HCT116 (cell line): ENCODE measurements at regions not wholly inside any gene's neighbourhood (a gene's known extent, or its start where the extent isn't known, plus 50 kb on each side); places are given as distances from the start of the nearest gene placed in this dataset.

Source experiments
- ATAC-seq: fragments of 200-7000 bp; cut with Tn5 transposase; 2 replicates; pipeline ENCODE4 v1.9.1; 2020; ENCODE audit warnings: mild to moderate bottlenecking, moderate library complexity
- BruUV-seq: library from RNA; stranded (reverse); fragments of 400-500 nt; replicated peaks from 2 replicates; lab custom pipeline; 2021; lab: Mats Ljungman, UMichigan
- CTCF ChIA-PET: fragments of 300-600 bp; sonication (Branson Sonifier 250); formaldehyde crosslinking; loops from one replicate; lab custom pipeline; 2021; ENCODE audit warnings: antibody characterized with exemption; lab: Charles Lee
- POLR2A ChIA-PET: fragments of 300-600, 350-600 bp; sonication (Branson Sonifier 250); formaldehyde crosslinking; loops from one replicate; lab custom pipeline; 2021; ENCODE audit warnings: antibody characterized with exemption; lab: Charles Lee
- RAD21 ChIA-PET, 2 experiments: fragments of 300-600 bp; sonication (Branson Sonifier 250); formaldehyde crosslinking; loops; one replicate each; lab custom pipeline; 2023; ENCODE audit warnings: low total read pairs in 2 of 2; ENCODE audit not compliant: uncharacterized antibody in 2 of 2, unreplicated experiment in 2 of 2, low non-redundant PET in 1 of 2; lab: Charles Lee
- DNase-seq: peaks from one replicate; pipeline ENCODE4 v3.0.0-alpha.2; 2010; ENCODE audit warnings: low read depth, low spot score
- H2AFZ ChIP-seq: fragments of 200-600 bp; shearing (Covaris generic), sonication (generic); 2 replicates; pipeline ENCODE4 v1.6.1; 2017; ENCODE audit warnings: low read depth, mixed run types, mixed read lengths, antibody characterized with exemption, low read length; ENCODE audit not compliant: poor library complexity, severe bottlenecking
- H3K27ac ChIP-seq: 2 replicates; pipeline ENCODE4 v1.5.1; 2012; ENCODE audit warnings: low read depth, low read length
- H3K27me3 ChIP-seq: fragments of 200-600 bp; sonication (generic); 2 replicates; pipeline ENCODE4 v1.6.1; 2016; ENCODE audit warnings: mixed run types, low read length, mixed read lengths; ENCODE audit not compliant: insufficient read depth
- H3K36me3 ChIP-seq, 2 experiments: fragments of 200-500 bp in 1 of 2; fragments of 200-600 bp in 1 of 2; sonication (Bioruptor generic) in 1 of 2; sonication (generic) in 1 of 2; 2 replicates each; pipeline versions ENCODE4 v1.5.1 to v1.6.1; 2014 to 2016; ENCODE audit warnings: low read length in 2 of 2, inconsistent platforms in 1 of 2, mixed read lengths in 1 of 2, mixed run types in 1 of 2; ENCODE audit not compliant: insufficient read depth in 2 of 2, control insufficient read depth in 1 of 2
- H3K4me1 ChIP-seq, 2 experiments: fragments of 200-600 bp in 1 of 2; sonication (generic) in 1 of 2; 2 replicates each; pipeline versions ENCODE4 v1.5.1 to v1.6.1; 2012 to 2017; ENCODE audit warnings: low read length in 2 of 2, inconsistent platforms in 1 of 2, mild to moderate bottlenecking in 1 of 2, mixed read lengths in 1 of 2, mixed run types in 1 of 2, moderate library complexity in 1 of 2; ENCODE audit not compliant: insufficient read depth in 2 of 2, control insufficient read depth in 1 of 2
- H3K4me2 ChIP-seq: fragments of 200-600 bp; sonication (generic); 2 replicates; pipeline ENCODE4 v1.6.1; 2017; ENCODE audit warnings: mixed run types, low read length, mixed read lengths
- H3K4me3 ChIP-seq, 2 experiments: fragments of 200-600 bp in 1 of 2; sonication (generic) in 1 of 2; replicated peaks in 1 of 2; 2 replicates each; pipeline ENCODE4 v1.5.1; 2011 to 2016; ENCODE audit warnings: low read length in 2 of 2, control low read depth in 1 of 2, low read depth in 1 of 2, mild to moderate bottlenecking in 1 of 2, mixed read lengths in 1 of 2, mixed run types in 1 of 2
- H3K79me2 ChIP-seq: fragments of 200-600 bp; sonication (generic); 2 replicates; pipeline ENCODE4 v1.6.1; 2017; ENCODE audit warnings: mild to moderate bottlenecking, mixed run types, low read length, moderate library complexity, mixed read lengths; ENCODE audit not compliant: insufficient read depth
- H3K9ac ChIP-seq: fragments of 200-600 bp; sonication (generic); 2 replicates; pipeline ENCODE4 v1.6.1; 2016; ENCODE audit warnings: low read length, mixed read lengths
- H3K9me2 ChIP-seq: fragments of 200-600 bp; sonication (generic), shearing (Covaris generic); 2 replicates; pipeline ENCODE4 v1.6.1; 2017; ENCODE audit warnings: mixed run types, mild to moderate bottlenecking, moderate library complexity; ENCODE audit not compliant: insufficient read depth
- H3K9me3 ChIP-seq, 2 experiments: fragments of 200-500 bp in 1 of 2; fragments of 200-600 bp in 1 of 2; sonication (Bioruptor generic) in 1 of 2; sonication (generic) in 1 of 2; 2 replicates each; pipeline ENCODE4 v1.6.1; 2014 to 2017; ENCODE audit warnings: low read length in 2 of 2, mixed read lengths in 2 of 2, inconsistent platforms in 1 of 2, low read depth in 1 of 2, mild to moderate bottlenecking in 1 of 2, mixed run types in 1 of 2, moderate library complexity in 1 of 2; ENCODE audit not compliant: control insufficient read depth in 1 of 2, insufficient read depth in 1 of 2
- H4K20me1 ChIP-seq: fragments of 200-600 bp; sonication (generic), shearing (Covaris generic); 2 replicates; pipeline ENCODE4 v1.6.1; 2017; ENCODE audit warnings: mixed run types, mild to moderate bottlenecking, moderate library complexity; ENCODE audit not compliant: insufficient read depth
- CBX3 ChIP-seq: IDR thresholded peaks from 2 replicates; pipeline ENCODE4 v1.6.1; 2012; ENCODE audit warnings: low read depth
- CEBPB ChIP-seq: IDR thresholded peaks from 2 replicates; pipeline ENCODE4 v1.6.1; 2012; ENCODE audit warnings: low read depth
- ELF1 ChIP-seq: IDR thresholded peaks from 2 replicates; pipeline ENCODE4 v1.6.1; 2012; ENCODE audit warnings: low read depth, borderline replicate concordance
- EZH2 ChIP-seq: fragments of 200-600 bp; sonication (generic); IDR thresholded peaks from 2 replicates; pipeline ENCODE4 v1.6.1; 2017; ENCODE audit warnings: antibody characterized with exemption, mixed run types
- JUND ChIP-seq: IDR thresholded peaks from 2 replicates; pipeline ENCODE4 v1.6.1; 2012
- POLR2AphosphoS5 ChIP-seq: IDR thresholded peaks from 2 replicates; pipeline ENCODE4 v1.6.1; 2011; ENCODE audit warnings: mild to moderate bottlenecking, low read depth, low read length, moderate library complexity
- SIN3A ChIP-seq: IDR thresholded peaks from 2 replicates; pipeline ENCODE4 v1.6.1; 2012; ENCODE audit warnings: low read depth
- SRF ChIP-seq: IDR thresholded peaks from 2 replicates; pipeline ENCODE4 v1.6.1; 2012; ENCODE audit warnings: low read depth
- TCF7L2 ChIP-seq: IDR thresholded peaks from 2 replicates; pipeline ENCODE4 v1.7.0; 2011; ENCODE audit warnings: borderline replicate concordance, inconsistent platforms; ENCODE audit not compliant: insufficient read depth, insufficient read length; ENCODE audit errors: extremely low read depth
- YY1 ChIP-seq: IDR thresholded peaks from 2 replicates; pipeline ENCODE4 v1.6.1; 2011; ENCODE audit warnings: low read length, low read depth, moderate library complexity, mild to moderate bottlenecking; ENCODE audit not compliant: insufficient replicate concordance; ENCODE audit errors: extremely low read depth
- ZNF274 ChIP-seq: fragments of 200-500 bp; sonication (Bioruptor generic); IDR thresholded peaks from 2 replicates; pipeline ENCODE4 v1.6.1; 2014; ENCODE audit warnings: mild to moderate bottlenecking, low read depth, low read length, inconsistent platforms
- intact Hi-C: fragments of 100-400 bp; cut with micrococcal nuclease; formaldehyde crosslinking; loops from 2 replicates; pipeline ENCODE4 v1.10.0; 2022
- TF ChIP-seq, protein P1 (sequence below): IDR thresholded peaks from 2 replicates; pipeline ENCODE4 v1.6.1; 2012
- TF ChIP-seq, protein P2 (sequence below): IDR thresholded peaks from 2 replicates; pipeline ENCODE4 v1.6.1; 2012
- TF ChIP-seq, protein P3 (sequence below): IDR thresholded peaks from 2 replicates; pipeline ENCODE4 v1.6.1; 2012; ENCODE audit warnings: low read depth

DNA sequence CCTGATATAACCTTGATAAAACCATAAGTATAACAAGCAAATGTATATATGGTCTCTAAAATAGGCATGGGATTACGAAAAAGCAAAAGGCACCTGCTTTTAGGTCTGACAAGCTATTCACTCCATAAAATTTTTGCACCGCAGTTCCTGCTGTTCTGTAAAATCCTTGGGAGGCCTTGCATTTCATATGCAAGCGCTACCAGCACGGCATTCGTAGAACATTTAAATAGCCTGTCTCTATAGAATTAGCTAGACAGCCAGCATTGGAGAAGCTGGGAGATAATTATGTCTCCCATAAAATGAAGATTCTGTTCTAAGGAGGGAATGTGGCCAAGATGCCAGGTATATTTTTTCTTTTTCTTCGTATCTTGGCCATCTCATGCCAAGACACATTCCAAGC is 64.5 kb upstream of the ATXN1 start:
- no peaks in the 10 kb centered on the region for H3K36me3 ChIP-seq
- H3K9ac ChIP-seq, result no peak overlapping the region
- H3K4me2 ChIP-seq, result no peak overlapping the region
- H3K4me3 ChIP-seq, result no peak overlapping the region
- ATAC-seq (no peak), DNase-seq (no peak)
- no peaks in the 10 kb centered on the region for H3K79me2 ChIP-seq
- no peaks in the 10 kb centered on the region for H3K27me3 ChIP-seq
- ChIA-PET CTCF (no interaction called here), POLR2A (no interaction called here), RAD21 (no interaction called here)
- no TSS peak for BruUV-seq
- no peaks in the 10 kb centered on the region for H3K9me3 ChIP-seq
- no peak overlapping the region for H2AFZ ChIP-seq
- H3K27ac ChIP-seq, result no peak overlapping the region
- H3K9me2 ChIP-seq, result no peaks in the 10 kb centered on the region
- TF ChIP-seq CBX3 (no peak), EZH2 (no peak), SRF (no peak), ZNF274 (no peak)
- TF ChIP-seq, protein P1, sequence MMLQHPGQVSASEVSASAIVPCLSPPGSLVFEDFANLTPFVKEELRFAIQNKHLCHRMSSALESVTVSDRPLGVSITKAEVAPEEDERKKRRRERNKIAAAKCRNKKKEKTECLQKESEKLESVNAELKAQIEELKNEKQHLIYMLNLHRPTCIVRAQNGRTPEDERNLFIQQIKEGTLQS, result no peak
- TF ChIP-seq, protein P2, sequence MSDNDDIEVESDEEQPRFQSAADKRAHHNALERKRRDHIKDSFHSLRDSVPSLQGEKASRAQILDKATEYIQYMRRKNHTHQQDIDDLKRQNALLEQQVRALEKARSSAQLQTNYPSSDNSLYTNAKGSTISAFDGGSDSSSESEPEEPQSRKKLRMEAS, result no peak
- H4K20me1 ChIP-seq, result no peaks in the 10 kb centered on the region
- no peaks in the 10 kb centered on the region for H3K4me1 ChIP-seq
- intact Hi-C loops, result no loop called here

DNA sequence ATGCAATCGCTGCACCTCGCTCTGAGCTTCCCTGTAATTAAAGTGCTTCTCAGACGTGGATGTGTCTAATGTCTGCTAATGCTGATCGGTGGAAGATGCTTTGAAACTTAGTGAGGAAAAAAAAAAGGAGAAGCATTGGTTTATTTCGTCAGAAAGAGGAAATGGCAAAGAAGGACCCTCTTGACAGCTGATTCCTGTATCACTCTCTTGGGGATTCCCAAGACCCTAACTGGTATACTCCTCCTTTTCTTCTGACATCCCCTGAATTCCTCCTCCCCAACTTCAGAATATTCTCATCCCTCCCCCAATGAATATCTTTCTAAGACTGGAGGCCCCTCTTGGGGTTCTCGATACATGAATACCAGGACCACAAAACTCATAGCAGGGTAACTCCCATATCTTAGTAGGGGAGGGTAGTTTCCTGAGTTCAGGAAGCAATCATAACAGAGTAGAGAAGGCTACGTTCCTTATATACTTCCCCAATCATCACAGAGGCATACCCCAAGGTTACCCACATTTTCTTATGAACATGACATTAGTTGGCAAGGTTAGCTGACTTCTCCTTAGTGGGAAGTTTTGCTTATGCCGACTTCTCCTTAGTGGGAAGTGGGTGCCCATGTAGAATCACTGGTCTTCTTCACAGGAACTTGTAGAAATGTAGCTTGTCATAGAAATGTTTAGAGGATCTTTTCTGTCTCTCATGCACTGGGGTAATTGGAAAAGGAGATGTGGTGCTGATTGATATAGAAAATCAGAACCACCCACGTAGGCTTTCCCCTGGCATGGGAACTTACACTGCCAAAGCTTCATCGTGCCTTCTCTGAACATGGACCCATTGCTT is 63.8 kb upstream of the ATXN1 start:
- POLR2A ChIA-PET, result no interaction called here
- intact Hi-C loops, result no loop called here
- BruUV-seq, result no TSS peak
- TF ChIP-seq TCF7L2 (no peak), SRF (no peak), SIN3A (no peak), YY1 (no peak), POLR2AphosphoS5 (no peak), EZH2 (no peak), CBX3 (no peak), ELF1 (no peak), JUND (no peak), CEBPB (no peak)
- TF ChIP-seq, protein P1, result no peak
- TF ChIP-seq, protein P3, sequence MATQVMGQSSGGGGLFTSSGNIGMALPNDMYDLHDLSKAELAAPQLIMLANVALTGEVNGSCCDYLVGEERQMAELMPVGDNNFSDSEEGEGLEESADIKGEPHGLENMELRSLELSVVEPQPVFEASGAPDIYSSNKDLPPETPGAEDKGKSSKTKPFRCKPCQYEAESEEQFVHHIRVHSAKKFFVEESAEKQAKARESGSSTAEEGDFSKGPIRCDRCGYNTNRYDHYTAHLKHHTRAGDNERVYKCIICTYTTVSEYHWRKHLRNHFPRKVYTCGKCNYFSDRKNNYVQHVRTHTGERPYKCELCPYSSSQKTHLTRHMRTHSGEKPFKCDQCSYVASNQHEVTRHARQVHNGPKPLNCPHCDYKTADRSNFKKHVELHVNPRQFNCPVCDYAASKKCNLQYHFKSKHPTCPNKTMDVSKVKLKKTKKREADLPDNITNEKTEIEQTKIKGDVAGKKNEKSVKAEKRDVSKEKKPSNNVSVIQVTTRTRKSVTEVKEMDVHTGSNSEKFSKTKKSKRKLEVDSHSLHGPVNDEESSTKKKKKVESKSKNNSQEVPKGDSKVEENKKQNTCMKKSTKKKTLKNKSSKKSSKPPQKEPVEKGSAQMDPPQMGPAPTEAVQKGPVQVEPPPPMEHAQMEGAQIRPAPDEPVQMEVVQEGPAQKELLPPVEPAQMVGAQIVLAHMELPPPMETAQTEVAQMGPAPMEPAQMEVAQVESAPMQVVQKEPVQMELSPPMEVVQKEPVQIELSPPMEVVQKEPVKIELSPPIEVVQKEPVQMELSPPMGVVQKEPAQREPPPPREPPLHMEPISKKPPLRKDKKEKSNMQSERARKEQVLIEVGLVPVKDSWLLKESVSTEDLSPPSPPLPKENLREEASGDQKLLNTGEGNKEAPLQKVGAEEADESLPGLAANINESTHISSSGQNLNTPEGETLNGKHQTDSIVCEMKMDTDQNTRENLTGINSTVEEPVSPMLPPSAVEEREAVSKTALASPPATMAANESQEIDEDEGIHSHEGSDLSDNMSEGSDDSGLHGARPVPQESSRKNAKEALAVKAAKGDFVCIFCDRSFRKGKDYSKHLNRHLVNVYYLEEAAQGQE, result no peak

More for the DNA sequence above, 63.8 kb upstream of the ATXN1 start:
- Histone ChIP-seq H3K27me3 (no peaks in the 10 kb centered on the region), H3K27ac (no peak overlapping the region), H3K4me3 (no peak overlapping the region), H3K4me2 (no peak overlapping the region), H3K4me1 (no peaks in the 10 kb centered on the region), H3K9me3 (no peaks in the 10 kb centered on the region), H2AFZ (no peak overlapping the region), H4K20me1 (no peaks in the 10 kb centered on the region), H3K9me2 (no peaks in the 10 kb centered on the region), H3K79me2 (no peaks in the 10 kb centered on the region), H3K36me3 (no peaks in the 10 kb centered on the region), H3K9ac (no peak overlapping the region)
- DNase-seq, result no peak
- ChIA-PET CTCF (no interaction called here), RAD21 (no interaction called here)
- ATAC-seq, result no peak
